GM12873 (cell line): ENCODE measurements at regions not wholly inside any gene's neighbourhood (a gene's known extent, or its start where the extent isn't known, plus 50 kb on each side); places are given as distances from the start of the nearest gene placed in this dataset.

ENCODE experiments used
- TF ChIP-seq, protein P1 (sequence below): IDR thresholded peaks from 2 replicates; pipeline ENCODE4 v1.5.1; 2012; ENCODE audit warnings: low read depth, mild to moderate bottlenecking, moderate library complexity, low read length, control low read depth; ENCODE audit not compliant: insufficient read depth; ENCODE audit errors: missing control alignments

DNA sequence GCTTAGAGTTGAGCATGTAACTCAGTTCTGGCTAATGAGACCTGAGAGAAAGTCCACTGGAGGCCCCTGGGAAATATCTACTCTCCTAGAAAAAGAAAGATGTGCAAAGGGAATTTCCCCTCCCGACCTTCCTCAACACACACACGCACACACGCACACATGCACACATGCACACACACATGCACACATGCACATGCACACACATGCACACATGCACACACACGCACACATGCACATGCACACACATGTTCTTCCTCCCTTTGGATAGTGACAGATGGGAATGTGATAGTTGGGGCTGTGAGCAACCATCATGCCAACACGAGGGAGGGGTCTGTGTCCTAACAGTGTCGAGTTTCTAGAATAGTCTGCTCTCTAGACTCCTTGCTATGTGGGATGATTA, 148.2 kb upstream of the EGFLAM start:
- TF ChIP-seq, protein P1, sequence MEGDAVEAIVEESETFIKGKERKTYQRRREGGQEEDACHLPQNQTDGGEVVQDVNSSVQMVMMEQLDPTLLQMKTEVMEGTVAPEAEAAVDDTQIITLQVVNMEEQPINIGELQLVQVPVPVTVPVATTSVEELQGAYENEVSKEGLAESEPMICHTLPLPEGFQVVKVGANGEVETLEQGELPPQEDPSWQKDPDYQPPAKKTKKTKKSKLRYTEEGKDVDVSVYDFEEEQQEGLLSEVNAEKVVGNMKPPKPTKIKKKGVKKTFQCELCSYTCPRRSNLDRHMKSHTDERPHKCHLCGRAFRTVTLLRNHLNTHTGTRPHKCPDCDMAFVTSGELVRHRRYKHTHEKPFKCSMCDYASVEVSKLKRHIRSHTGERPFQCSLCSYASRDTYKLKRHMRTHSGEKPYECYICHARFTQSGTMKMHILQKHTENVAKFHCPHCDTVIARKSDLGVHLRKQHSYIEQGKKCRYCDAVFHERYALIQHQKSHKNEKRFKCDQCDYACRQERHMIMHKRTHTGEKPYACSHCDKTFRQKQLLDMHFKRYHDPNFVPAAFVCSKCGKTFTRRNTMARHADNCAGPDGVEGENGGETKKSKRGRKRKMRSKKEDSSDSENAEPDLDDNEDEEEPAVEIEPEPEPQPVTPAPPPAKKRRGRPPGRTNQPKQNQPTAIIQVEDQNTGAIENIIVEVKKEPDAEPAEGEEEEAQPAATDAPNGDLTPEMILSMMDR = no peak

DNA sequence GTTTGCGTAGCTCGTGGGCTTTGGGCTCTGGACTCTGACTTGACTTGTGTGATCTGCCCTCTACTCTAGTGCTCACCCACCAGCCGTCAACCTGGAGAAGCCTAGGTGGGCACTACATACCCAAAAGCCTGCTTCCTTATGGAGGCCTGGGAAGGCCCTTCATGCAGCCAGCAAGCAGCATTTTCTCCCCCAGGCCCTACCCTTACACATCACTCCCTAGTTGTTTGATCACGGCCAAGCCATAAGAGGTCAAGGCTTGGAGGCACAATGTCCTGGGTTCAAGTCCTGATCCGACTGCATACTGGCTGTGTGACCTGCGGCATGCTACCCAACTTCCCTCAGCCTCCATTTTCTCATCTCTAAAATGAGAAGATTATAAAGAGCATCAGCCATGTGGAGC, 151.3 kb upstream of the EGFLAM start:
- TF ChIP-seq, protein P1 = no peak

DNA sequence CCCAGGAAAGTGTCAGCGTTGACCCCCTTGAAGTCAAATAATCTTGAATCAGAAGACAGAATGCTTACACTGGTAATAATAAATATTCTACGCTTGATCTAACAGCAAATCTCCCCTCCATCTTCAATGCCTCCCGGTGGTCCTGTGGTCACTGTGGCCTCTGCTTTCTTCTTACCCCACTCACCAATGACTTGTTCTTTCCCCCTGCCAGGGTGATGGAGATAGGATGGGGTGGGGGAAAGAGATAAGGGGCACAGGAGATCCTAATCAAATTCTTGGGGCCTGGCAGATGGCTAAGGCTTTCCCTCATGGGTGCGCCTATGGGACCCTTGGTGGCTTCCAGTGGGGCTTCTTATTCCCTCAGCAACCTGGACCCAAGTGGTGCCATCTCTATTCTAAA, 152.6 kb upstream of the EGFLAM start:
- TF ChIP-seq, protein P1 = no peak

DNA sequence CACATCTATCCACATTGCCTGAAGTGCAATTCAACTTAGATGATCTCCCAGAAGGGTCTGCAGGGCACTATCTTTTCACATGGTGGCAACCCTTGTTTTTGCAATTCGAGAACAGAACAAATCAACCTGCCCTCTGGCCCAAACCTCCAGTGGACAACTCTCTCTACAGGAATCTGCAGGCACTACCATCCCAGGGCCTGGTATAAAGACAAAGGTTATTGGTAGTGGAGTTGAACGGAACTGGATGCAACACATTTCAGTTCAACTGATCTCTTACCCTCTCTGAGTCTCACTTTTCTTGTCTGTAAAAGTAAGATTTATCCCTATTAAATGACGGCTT, 153.2 kb upstream of the EGFLAM start:
- TF ChIP-seq, protein P1 = no peak

DNA sequence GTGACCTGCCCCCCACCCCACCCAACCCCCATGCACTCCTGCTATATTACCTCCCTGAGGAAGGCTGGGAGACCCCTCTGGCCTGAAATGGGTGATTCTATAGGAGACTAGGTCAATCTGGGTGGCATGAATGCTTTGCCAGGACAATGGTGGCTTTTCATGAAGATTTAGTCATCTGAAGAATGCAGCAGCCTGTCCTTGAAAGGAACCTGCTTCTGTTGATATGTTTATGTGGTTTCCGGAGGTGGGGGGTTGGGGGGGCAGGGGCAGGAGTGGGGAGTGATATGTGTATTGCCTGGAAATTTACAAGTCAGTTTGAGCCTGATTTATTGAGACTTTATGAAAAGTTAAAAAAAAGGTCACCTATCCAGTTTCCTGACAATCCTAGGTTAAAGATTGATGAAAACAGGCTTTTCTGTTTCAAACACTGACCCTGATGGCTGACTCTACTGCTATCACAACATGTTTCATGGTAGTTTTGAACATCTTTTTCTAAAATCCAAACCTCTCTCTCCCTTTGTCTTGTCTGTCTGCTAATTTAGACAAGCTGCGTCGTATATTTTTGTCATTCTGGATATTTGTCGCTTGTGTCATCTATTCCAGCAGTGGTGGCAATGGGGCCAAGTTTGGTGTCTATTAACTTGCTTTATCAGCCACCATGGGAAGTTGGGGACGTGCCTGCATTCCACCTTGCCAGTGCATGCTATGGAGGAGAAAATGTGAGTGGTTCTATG, 153.7 kb upstream of the EGFLAM start:
- TF ChIP-seq, protein P1 = no peak

DNA sequence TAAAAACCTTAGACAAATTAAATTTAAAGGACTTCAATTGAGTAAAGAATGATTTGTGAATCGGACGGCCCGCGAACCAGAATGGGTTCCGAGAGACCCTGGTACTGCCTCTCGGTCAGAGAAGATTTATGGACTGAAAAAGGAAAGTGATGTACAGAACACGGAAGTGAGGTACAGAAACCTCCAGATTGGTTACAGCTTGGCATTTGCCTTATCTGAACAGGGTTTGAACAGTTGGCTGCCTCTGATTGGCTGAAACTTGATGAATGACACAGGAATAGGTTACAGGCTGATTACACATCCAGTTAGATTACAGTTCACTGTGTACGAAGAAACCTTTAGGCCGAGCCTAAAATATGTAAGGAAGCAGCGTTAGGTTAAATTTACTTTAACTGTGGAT, 156.5 kb upstream of the EGFLAM start:
- TF ChIP-seq, protein P1 = no peak

DNA sequence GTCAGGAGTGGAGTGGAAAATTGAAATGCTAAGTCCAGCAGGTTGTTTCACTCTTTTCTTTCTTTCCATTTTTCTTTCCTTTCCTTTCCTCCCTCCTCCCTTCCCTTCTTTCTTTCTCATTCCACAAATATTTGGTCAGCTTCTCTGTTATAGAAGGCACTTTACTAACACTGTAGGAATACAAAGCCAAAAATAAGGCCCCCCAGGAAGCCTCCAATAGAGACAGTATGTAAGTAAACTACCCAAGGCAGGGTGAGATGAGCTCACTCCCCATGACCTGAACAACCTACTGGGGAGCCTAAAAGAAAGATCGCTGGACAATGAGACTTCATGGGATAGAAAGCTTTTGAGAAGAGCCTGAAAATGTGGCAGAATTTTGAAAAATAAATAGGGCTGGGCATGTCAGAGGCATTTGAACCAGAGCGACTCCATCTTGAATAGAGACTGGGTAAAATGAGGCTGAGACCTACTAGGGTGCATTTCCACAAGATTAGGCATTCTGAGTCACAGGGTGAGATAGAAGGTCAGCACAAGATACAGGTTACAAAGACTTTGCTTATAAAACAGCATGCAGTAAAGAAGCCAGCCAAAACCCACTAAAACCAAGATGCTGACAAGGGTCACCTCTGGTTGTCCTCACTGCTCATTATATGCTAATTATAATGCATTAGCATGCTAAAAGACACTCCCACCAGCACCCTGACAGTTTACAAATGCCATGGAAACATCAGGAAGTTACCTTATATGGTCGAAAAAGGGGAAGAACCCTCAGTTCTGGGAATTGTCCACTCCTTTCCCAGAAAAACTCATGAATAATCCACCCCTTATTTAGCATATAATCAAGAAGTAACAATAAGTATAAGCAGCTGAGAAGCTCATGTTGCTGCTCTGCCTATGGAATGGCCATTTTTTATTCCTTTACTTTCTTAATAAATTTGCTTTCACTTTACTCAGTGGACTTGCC, 158.9 kb upstream of the EGFLAM start:
- TF ChIP-seq, protein P1 = no peak
